KOPT-K1 (cell line): ENCODE measurements at regions not wholly inside any gene's neighbourhood (a gene's known extent, or its start where the extent isn't known, plus 50 kb on each side); places are given as distances from the start of the nearest gene placed in this dataset.
"Not testable (repeated sequence)": the region's sequence is repeated elsewhere in the genome, so short reads cannot be mapped to it uniquely, and the experiment has no call there.

ENCODE experiments used
- H3K27ac ChIP-seq: fragments of 200-600 bp; sonication (generic); 2 replicates; pipeline ENCODE4 v1.5.1; 2016; ENCODE audit warnings: antibody characterized with exemption, mild to moderate bottlenecking, low read depth, low read length; ENCODE audit not compliant: poor library complexity, severe bottlenecking
- H3K36me3 ChIP-seq: fragments of 200-600 bp; sonication (generic); 2 replicates; pipeline ENCODE4 v1.5.1; 2017; ENCODE audit warnings: antibody characterized with exemption, mild to moderate bottlenecking, low read length, moderate library complexity; ENCODE audit not compliant: insufficient read depth
- H3K9me3 ChIP-seq: fragments of 200-600 bp; sonication (generic); 2 replicates; pipeline ENCODE4 v1.5.1; 2017; ENCODE audit warnings: antibody characterized with exemption, low read length, mild to moderate bottlenecking; ENCODE audit not compliant: insufficient read depth, poor library complexity, severe bottlenecking

GRCh38 chr1:188129856-188130838 lies 1301.4 kb downstream of the PLA2G4A start:
- Histone ChIP-seq H3K27ac (no peak overlapping the region), H3K9me3 (no peaks in the 10 kb centered on the region), H3K36me3 (no peaks in the 10 kb centered on the region)

GRCh38 chr1:188137221-188137620 lies 1308.5 kb downstream of the PLA2G4A start:
- H3K9me3 ChIP-seq = no peaks in the 10 kb centered on the region
- H3K36me3 ChIP-seq = no peaks in the 10 kb centered on the region
- H3K27ac ChIP-seq = no peak overlapping the region

DNA sequence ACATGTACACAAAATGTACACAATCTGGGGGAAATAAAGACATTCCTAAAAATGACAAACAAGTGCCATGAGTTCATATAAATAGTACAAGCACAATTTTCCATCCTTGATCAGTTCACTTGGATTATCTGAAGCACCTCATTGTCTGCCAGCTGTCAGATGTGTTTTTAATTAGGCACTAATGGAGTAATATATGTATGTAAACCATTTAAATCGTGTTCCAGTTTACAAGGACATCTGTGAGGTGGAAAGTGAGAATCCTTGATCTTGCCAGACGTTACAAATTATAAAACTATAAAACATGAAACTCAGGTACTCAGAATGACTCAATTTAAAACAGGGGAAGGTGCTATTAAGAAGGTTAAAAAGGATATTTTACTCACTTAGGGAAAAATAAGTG lies 1312.2 kb downstream of the PLA2G4A start:
- H3K9me3 ChIP-seq = no peaks in the 10 kb centered on the region

GRCh38 chr1:188154196-188154595 lies 1325.4 kb downstream of the PLA2G4A start:
- H3K36me3 ChIP-seq = no peaks in the 10 kb centered on the region
- no peaks in the 10 kb centered on the region for H3K9me3 ChIP-seq
- no peak overlapping the region for H3K27ac ChIP-seq

More for the DNA sequence above, 1312.2 kb downstream of the PLA2G4A start:
- Histone ChIP-seq H3K36me3 (no peaks in the 10 kb centered on the region), H3K27ac (no peak overlapping the region)

DNA sequence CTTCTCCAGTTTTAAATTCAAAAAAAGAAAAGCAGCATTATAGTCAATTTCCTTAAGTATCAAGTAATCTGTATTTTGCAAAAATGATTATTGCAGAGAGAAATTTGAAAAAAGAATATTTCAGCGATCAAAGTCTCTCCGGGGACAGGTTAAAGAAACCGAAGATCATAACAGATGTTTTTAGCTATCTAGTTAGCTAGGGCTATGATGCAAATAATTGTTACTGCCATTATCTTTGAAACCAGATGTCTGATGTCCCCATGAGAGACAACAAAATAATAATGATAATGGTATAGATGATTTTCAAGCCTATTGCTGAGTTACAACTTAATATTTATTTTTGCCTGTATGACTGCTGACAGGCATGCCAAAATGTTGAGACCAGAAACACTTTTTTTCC lies 1326.0 kb downstream of the PLA2G4A start:
- Histone ChIP-seq H3K9me3 (no peaks in the 10 kb centered on the region), H3K36me3 (no peaks in the 10 kb centered on the region), H3K27ac (no peak overlapping the region)

GRCh38 chr1:188155261-188155660 lies 1326.5 kb downstream of the PLA2G4A start:
- no peaks in the 10 kb centered on the region for H3K9me3 ChIP-seq
- no peak overlapping the region for H3K27ac ChIP-seq
- H3K36me3 ChIP-seq = no peaks in the 10 kb centered on the region

- no peaks in the 10 kb centered on the region for H3K36me3 ChIP-seq
- H3K9me3 ChIP-seq = no peaks in the 10 kb centered on the region
- no peak overlapping the region for H3K27ac ChIP-seq
Observed at GRCh38 chr1:188164459-188164858, 1335.7 kb downstream of the PLA2G4A start.

DNA sequence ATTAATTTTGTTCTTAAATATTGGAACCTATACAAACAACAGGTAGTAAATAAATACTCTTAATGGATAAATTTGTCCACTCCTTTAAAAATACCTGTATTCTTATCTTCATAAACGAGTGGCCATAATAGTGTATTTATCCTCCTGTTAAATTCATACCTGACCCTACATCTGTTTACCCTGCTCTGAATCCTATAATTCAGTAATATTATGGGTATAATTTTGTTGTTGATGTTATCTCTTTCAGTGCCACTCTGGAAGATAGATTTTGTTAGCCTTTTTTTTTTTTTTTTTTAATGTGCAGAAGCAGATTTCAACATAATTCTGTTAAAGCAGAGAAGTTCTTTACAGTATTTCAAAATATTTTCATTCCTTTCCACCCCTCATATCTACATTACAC lies 1337.9 kb downstream of the PLA2G4A start:
- H3K27ac ChIP-seq = no peak overlapping the region
- H3K36me3 ChIP-seq = no peaks in the 10 kb centered on the region

DNA sequence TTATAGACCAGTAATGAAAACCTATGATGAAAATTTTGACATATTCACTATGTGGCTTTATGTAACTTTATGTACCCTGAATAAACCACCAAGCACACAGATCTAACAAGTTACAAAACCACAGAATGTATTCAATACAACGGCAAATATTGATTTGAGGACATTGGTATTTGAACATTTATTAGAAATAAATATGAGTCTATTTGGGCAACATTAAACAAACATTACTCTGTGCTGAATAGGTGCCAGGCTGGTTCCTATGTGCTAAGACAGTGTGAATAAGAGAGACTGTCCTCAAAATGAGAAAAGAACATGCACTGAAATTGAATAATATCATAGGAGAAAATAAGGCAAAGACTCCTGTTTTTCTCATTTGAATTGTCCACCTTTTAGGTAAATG lies 1341.2 kb downstream of the PLA2G4A start:
- Histone ChIP-seq H3K36me3 (no peaks in the 10 kb centered on the region), H3K9me3 (no peaks in the 10 kb centered on the region), H3K27ac (no peak overlapping the region)

More for the DNA sequence above, 1337.9 kb downstream of the PLA2G4A start:
- no peaks in the 10 kb centered on the region for H3K9me3 ChIP-seq

DNA sequence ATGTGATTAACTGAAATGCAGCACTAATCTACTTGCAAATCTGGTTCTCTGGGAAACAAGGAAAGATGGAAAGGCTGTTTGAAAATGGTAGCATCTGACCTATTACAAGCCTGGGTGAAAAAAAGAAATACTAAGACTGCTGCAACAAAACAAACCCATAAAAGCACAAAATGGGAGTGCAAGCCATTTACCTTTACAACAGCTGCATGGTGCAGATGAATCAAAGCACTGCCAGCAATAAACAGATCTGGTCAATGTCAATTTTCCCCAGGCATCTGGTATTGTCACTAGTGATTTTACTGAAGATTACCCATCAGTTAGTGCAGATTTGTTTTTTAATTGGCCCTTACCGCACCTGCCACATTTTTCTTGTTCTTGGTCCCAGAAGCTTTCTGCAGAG lies 1341.7 kb downstream of the PLA2G4A start:
- no peaks in the 10 kb centered on the region for H3K9me3 ChIP-seq
- H3K36me3 ChIP-seq = no peaks in the 10 kb centered on the region
- no peak overlapping the region for H3K27ac ChIP-seq

DNA sequence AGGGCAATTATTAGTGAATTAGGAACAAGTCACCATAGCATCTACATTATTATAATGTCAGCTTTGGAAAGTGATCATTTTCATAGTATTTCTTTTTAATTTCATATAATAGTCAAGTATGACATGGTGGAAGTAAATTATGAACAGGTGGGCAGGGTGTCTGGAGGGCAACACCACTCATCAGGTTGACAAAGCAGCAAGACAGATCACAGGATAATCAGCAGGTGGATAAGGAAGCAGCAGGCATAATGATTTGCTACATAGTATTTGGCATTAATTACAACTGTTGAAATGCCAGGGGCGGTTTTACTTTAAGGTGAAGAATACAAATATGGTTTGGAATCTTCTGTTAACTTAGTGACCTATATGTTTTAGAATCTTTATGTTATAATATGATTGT lies 1342.2 kb downstream of the PLA2G4A start:
- Histone ChIP-seq H3K9me3 (no peaks in the 10 kb centered on the region), H3K36me3 (no peaks in the 10 kb centered on the region), H3K27ac (no peak overlapping the region)

DNA sequence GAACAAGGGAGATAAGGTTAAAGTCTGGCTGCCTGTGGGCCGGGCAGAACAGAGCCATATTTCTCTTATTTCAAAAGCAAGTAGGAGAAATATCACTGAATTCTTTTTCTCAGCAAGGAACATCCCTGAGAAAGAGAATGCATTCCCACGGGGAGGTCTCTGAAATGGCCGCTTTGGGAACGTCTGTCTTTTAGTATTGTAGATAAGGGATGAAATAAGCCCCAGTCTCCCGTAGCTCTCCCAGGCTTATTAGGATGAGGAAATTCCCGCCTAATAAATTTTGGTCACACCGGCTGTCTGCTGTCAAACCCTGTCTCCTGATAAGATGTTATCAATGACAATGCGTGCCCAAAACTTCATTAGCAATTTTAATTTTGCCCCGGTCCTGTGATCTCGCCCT lies 1353.3 kb downstream of the PLA2G4A start:
- not testable (repeated sequence) for H3K9me3 ChIP-seq, H3K36me3 ChIP-seq, H3K27ac ChIP-seq

DNA sequence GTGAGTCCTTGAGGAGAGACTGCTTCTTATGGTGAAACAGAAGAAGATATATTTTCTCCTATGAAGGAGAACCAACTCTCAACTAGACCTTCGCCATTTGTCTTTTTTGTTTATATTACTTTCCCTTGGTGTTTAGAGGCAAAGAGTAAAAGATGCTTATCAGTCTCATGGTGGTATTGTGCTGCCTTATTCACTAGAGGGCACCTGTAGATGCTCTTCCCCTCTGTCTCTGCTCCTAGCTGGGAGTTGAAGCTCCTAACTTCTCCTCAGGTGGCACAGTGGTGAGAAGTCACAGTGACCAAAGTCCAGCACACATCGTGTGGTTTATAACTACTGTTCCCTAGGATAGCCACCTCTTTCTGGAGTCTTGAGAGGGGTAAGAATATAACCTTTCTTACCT lies 1359.6 kb downstream of the PLA2G4A start:
- Histone ChIP-seq H3K27ac (no peak overlapping the region), H3K36me3 (no peaks in the 10 kb centered on the region), H3K9me3 (no peaks in the 10 kb centered on the region)

DNA sequence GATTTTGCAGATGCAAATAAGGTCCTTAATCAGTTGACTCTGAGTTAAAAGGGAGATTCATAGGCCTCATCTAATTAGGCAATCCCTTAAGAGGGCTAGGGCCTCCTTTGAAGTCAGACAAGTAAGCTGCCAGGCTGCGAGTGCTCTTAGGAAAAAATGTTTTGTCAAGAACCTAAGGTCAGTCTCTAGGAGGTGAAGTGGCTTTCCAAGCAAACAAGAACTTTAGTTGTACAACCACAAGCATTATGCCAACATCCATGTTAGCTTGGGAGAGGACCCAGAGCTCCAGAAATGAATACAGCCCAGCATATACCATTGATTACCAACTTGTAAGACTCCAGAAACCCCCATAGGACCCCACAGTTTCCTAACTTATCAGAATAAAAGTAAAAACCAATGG lies 1366.2 kb downstream of the PLA2G4A start:
- Histone ChIP-seq H3K27ac (no peak overlapping the region), H3K36me3 (no peaks in the 10 kb centered on the region), H3K9me3 (no peaks in the 10 kb centered on the region)

DNA sequence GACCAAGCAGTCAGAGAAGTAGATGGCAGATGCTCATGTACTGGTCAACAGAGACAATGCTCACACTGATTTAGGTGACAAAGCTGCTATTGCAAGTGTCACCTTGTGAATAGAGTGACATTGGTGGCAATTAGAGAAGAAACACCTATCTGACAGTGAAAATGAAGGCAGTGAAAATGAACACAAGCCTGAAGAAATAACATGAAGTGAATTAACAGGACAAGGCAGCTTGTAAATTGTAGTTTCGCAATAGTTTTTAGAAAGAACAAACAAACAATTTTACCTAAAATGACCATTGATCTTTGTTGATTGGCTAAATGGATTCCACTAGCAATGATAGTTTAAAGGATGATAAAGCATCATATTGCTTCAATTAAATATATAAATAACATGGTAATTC lies 1389.5 kb downstream of the PLA2G4A start:
- Histone ChIP-seq H3K9me3 (no peaks in the 10 kb centered on the region), H3K27ac (no peak overlapping the region), H3K36me3 (no peaks in the 10 kb centered on the region)

DNA sequence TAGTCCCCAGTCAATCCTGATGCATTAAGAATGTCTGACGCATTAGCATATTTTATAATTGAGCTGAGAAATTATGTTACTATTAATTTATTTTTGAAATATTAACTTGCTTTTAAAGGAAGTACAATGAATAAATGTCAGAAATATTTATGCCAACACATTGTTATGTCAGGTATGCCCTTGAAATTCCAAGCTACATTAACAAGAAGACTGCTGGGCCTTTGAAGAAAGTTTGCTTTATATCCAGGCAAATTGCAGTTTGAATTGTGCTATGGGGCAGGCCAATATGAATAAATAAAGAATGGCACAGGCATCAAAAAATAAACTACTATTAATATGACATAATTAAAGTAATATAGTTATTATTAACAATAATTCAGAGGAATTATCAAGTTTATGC lies 1391.3 kb downstream of the PLA2G4A start:
- Histone ChIP-seq H3K27ac (no peak overlapping the region), H3K9me3 (no peaks in the 10 kb centered on the region), H3K36me3 (no peaks in the 10 kb centered on the region)
